Activated T-cell treated with anti-CD3 and anti-CD28 coated beads, Interleukin-2, amount 50 U/mL, for 24 hours (primary cell): ENCODE measurements at regions not wholly inside any gene's neighbourhood (a gene's known extent, or its start where the extent isn't known, plus 50 kb on each side); places are given as distances from the start of the nearest gene placed in this dataset.

ENCODE experiments used
- DNase-seq: peaks from one replicate; pipeline ENCODE4 v3.0.0-alpha.2; 2020
- H3K27ac Mint-ChIP-seq: 2 replicates; pipeline ENCODE4 v1.8.0; 2020; ENCODE audit warnings: mild to moderate bottlenecking, mixed read lengths
- H3K27me3 Mint-ChIP-seq: 2 replicates; pipeline ENCODE4 v1.8.0; 2020; ENCODE audit warnings: mixed read lengths
- H3K36me3 Mint-ChIP-seq: 2 replicates; pipeline ENCODE4 v1.8.0; 2020; ENCODE audit warnings: low read depth, mixed read lengths
- H3K4me1 Mint-ChIP-seq: 2 replicates; pipeline ENCODE4 v1.8.0; 2020; ENCODE audit warnings: low read depth, mixed read lengths
- H3K4me3 Mint-ChIP-seq: 2 replicates; pipeline ENCODE4 v1.8.0; 2020; ENCODE audit warnings: mild to moderate bottlenecking, moderate library complexity, mixed read lengths
- H3K9me3 Mint-ChIP-seq: 2 replicates; pipeline ENCODE4 v1.8.0; 2020; ENCODE audit warnings: mixed read lengths

- H3K9me3 Mint-ChIP-seq, result peaks cover 14% of the 10 kb centered on the region
- no peak overlapping the region for H3K4me3 Mint-ChIP-seq
- DNase-seq, result no peak
- H3K27me3 Mint-ChIP-seq, result no peaks in the 10 kb centered on the region
- H3K4me1 Mint-ChIP-seq, result no peaks in the 10 kb centered on the region
- H3K36me3 Mint-ChIP-seq, result no peaks in the 10 kb centered on the region
- H3K27ac Mint-ChIP-seq, result no peak overlapping the region
These were observed 1778.9 kb upstream of the SEL1L start for GRCh38 chr14:83312511-83312910.

- DNase-seq, result no peak
- Mint-ChIP-seq H3K27me3 (no peaks in the 10 kb centered on the region), H3K4me1 (no peaks in the 10 kb centered on the region), H3K36me3 (no peaks in the 10 kb centered on the region), H3K4me3 (no peak overlapping the region), H3K27ac (no peak overlapping the region), H3K9me3 (peaks cover 15% of the 10 kb centered on the region)
These were observed 1781.1 kb upstream of the SEL1L start for GRCh38 chr14:83314764-83315163.

GRCh38 chr14:83316356-83316755, 1782.7 kb upstream of the SEL1L start:
- no peak for DNase-seq
- Mint-ChIP-seq H3K36me3 (no peaks in the 10 kb centered on the region), H3K27me3 (no peaks in the 10 kb centered on the region), H3K9me3 (peaks cover 8% of the 10 kb centered on the region), H3K4me3 (no peak overlapping the region), H3K4me1 (no peaks in the 10 kb centered on the region), H3K27ac (no peak overlapping the region)

GRCh38 chr14:83320837-83321236, 1787.2 kb upstream of the SEL1L start:
- Mint-ChIP-seq H3K27me3 (no peaks in the 10 kb centered on the region), H3K27ac (no peak overlapping the region), H3K36me3 (no peaks in the 10 kb centered on the region), H3K4me1 (no peaks in the 10 kb centered on the region), H3K4me3 (no peak overlapping the region), H3K9me3 (peaks cover 14% of the 10 kb centered on the region)
- no peak for DNase-seq

- Mint-ChIP-seq H3K9me3 (peaks cover 10% of the 10 kb centered on the region), H3K36me3 (no peaks in the 10 kb centered on the region), H3K4me3 (no peak overlapping the region), H3K27ac (no peak overlapping the region), H3K27me3 (no peaks in the 10 kb centered on the region), H3K4me1 (no peaks in the 10 kb centered on the region)
- DNase-seq, result no peak
These were observed 1797.9 kb upstream of the SEL1L start for GRCh38 chr14:83331513-83331912.

- H3K4me1 Mint-ChIP-seq, result no peaks in the 10 kb centered on the region
- no peaks in the 10 kb centered on the region for H3K27me3 Mint-ChIP-seq
- no peaks in the 10 kb centered on the region for H3K36me3 Mint-ChIP-seq
- H3K27ac Mint-ChIP-seq, result no peak overlapping the region
- peaks cover 5% of the 10 kb centered on the region for H3K9me3 Mint-ChIP-seq
- H3K4me3 Mint-ChIP-seq, result no peak overlapping the region
- no peak for DNase-seq
These were observed 1808.9 kb upstream of the SEL1L start for GRCh38 chr14:83342590-83342989.

- Mint-ChIP-seq H3K36me3 (no peaks in the 10 kb centered on the region), H3K27me3 (no peaks in the 10 kb centered on the region)
- DNase-seq, result no peak
These were observed 1814.2 kb upstream of the SEL1L start for GRCh38 chr14:83347874-83348273.

GRCh38 chr14:83355609-83356008, 1822.0 kb upstream of the SEL1L start:
- H3K36me3 Mint-ChIP-seq, result no peaks in the 10 kb centered on the region
- DNase-seq, result no peak
- no peak overlapping the region for H3K4me3 Mint-ChIP-seq
- peaks cover 10% of the 10 kb centered on the region for H3K9me3 Mint-ChIP-seq
- no peaks in the 10 kb centered on the region for H3K27me3 Mint-ChIP-seq
- H3K4me1 Mint-ChIP-seq, result no peaks in the 10 kb centered on the region
- no peak overlapping the region for H3K27ac Mint-ChIP-seq

More at GRCh38 chr14:83347874-83348273, 1814.2 kb upstream of the SEL1L start:
- Mint-ChIP-seq H3K27ac (no peak overlapping the region), H3K4me3 (no peak overlapping the region), H3K9me3 (peaks cover 11% of the 10 kb centered on the region), H3K4me1 (no peaks in the 10 kb centered on the region)

GRCh38 chr14:83356080-83356479, 1822.4 kb upstream of the SEL1L start:
- Mint-ChIP-seq H3K27me3 (no peaks in the 10 kb centered on the region), H3K4me1 (no peaks in the 10 kb centered on the region), H3K4me3 (no peak overlapping the region), H3K36me3 (no peaks in the 10 kb centered on the region), H3K9me3 (peaks cover 10% of the 10 kb centered on the region), H3K27ac (no peak overlapping the region)
- DNase-seq, result no peak

GRCh38 chr14:83372271-83372670, 1838.6 kb upstream of the SEL1L start:
- H3K27ac Mint-ChIP-seq, result no peak overlapping the region
- DNase-seq, result no peak
- no peak overlapping the region for H3K4me3 Mint-ChIP-seq
- H3K9me3 Mint-ChIP-seq, result peaks cover 22% of the 10 kb centered on the region
- no peaks in the 10 kb centered on the region for H3K36me3 Mint-ChIP-seq
- H3K4me1 Mint-ChIP-seq, result no peaks in the 10 kb centered on the region
- no peaks in the 10 kb centered on the region for H3K27me3 Mint-ChIP-seq

GRCh38 chr14:83379436-83379835, 1845.8 kb upstream of the SEL1L start:
- Mint-ChIP-seq H3K27me3 (no peaks in the 10 kb centered on the region), H3K4me3 (no peak overlapping the region), H3K9me3 (peaks cover 25% of the 10 kb centered on the region), H3K27ac (no peak overlapping the region), H3K4me1 (no peaks in the 10 kb centered on the region), H3K36me3 (no peaks in the 10 kb centered on the region)
- no peak for DNase-seq

GRCh38 chr14:83384253-83384652, 1850.6 kb upstream of the SEL1L start:
- no peak overlapping the region for H3K27ac Mint-ChIP-seq
- no peaks in the 10 kb centered on the region for H3K36me3 Mint-ChIP-seq
- no peaks in the 10 kb centered on the region for H3K27me3 Mint-ChIP-seq
- peaks cover 28% of the 10 kb centered on the region for H3K9me3 Mint-ChIP-seq
- no peaks in the 10 kb centered on the region for H3K4me1 Mint-ChIP-seq
- H3K4me3 Mint-ChIP-seq, result no peak overlapping the region
- DNase-seq, result no peak

GRCh38 chr14:83395321-83395720, 1861.7 kb upstream of the SEL1L start:
- H3K36me3 Mint-ChIP-seq, result no peaks in the 10 kb centered on the region
- H3K4me3 Mint-ChIP-seq, result no peak overlapping the region
- no peaks in the 10 kb centered on the region for H3K27me3 Mint-ChIP-seq
- H3K4me1 Mint-ChIP-seq, result no peaks in the 10 kb centered on the region
- peaks cover 10% of the 10 kb centered on the region for H3K9me3 Mint-ChIP-seq
- no peak overlapping the region for H3K27ac Mint-ChIP-seq
- no peak for DNase-seq

- Mint-ChIP-seq H3K36me3 (no peaks in the 10 kb centered on the region), H3K4me1 (no peaks in the 10 kb centered on the region), H3K9me3 (peaks cover 20% of the 10 kb centered on the region), H3K4me3 (no peak overlapping the region), H3K27ac (no peak overlapping the region), H3K27me3 (no peaks in the 10 kb centered on the region)
- DNase-seq, result no peak
These were observed 1882.8 kb upstream of the SEL1L start for GRCh38 chr14:83416476-83416875.

- Mint-ChIP-seq H3K27ac (no peak overlapping the region), H3K36me3 (no peaks in the 10 kb centered on the region), H3K9me3 (peaks cover 16% of the 10 kb centered on the region), H3K4me1 (no peaks in the 10 kb centered on the region), H3K4me3 (no peak overlapping the region), H3K27me3 (no peaks in the 10 kb centered on the region)
- DNase-seq, result no peak
These were observed 1885.8 kb upstream of the SEL1L start for GRCh38 chr14:83419420-83419819.

GRCh38 chr14:83421711-83422110, 1888.1 kb upstream of the SEL1L start:
- no peak for DNase-seq
- Mint-ChIP-seq H3K4me1 (no peaks in the 10 kb centered on the region), H3K9me3 (peaks cover 12% of the 10 kb centered on the region), H3K27ac (no peak overlapping the region), H3K4me3 (no peak overlapping the region), H3K36me3 (no peaks in the 10 kb centered on the region), H3K27me3 (no peaks in the 10 kb centered on the region)
